ENCODE measurements at regions not wholly inside any gene's neighbourhood (a gene's known extent, or its start where the extent isn't known, plus 50 kb on each side); places are given as distances from the start of the nearest gene placed in this dataset.
"Not testable (repeated sequence)": the region's sequence is repeated elsewhere in the genome, so short reads cannot be mapped to it uniquely, and the experiment has no call there.

- H3K27ac ChIP-seq, result no peak overlapping the region
- no peak for DNase-seq (ENCODE audit: low read depth, low spot score)
These were observed 675.4 kb upstream of the AUTS2 start for GRCh38 chr7:68922850-68923249.

- no peak overlapping the region for H3K27ac ChIP-seq
- no peak for DNase-seq (ENCODE audit: low read depth, low spot score)
These were observed 673.0 kb upstream of the AUTS2 start for GRCh38 chr7:68925241-68925640.

- H3K27ac ChIP-seq, result no peak overlapping the region
- DNase-seq (ENCODE audit: low read depth, low spot score), result no peak
These were observed 668.5 kb upstream of the AUTS2 start for GRCh38 chr7:68929781-68930261.

GRCh38 chr7:68936471-68937035, 661.7 kb upstream of the AUTS2 start:
- no peak overlapping the region for H3K27ac ChIP-seq
- DNase-seq (ENCODE audit: low read depth, low spot score), result no peak

- no peak for DNase-seq (ENCODE audit: low read depth, low spot score)
- H3K27ac ChIP-seq, result no peak overlapping the region
These were observed 660.1 kb upstream of the AUTS2 start for GRCh38 chr7:68938151-68938550.

- DNase-seq (ENCODE audit: low read depth, low spot score), result no peak
- H3K27ac ChIP-seq, result no peak overlapping the region
These were observed 654.5 kb upstream of the AUTS2 start for GRCh38 chr7:68943786-68944185.

- no peak for DNase-seq (ENCODE audit: low read depth, low spot score)
These were observed 642.6 kb upstream of the AUTS2 start for GRCh38 chr7:68955656-68956055.

GRCh38 chr7:68958571-68958970, 639.7 kb upstream of the AUTS2 start:
- no peak overlapping the region for H3K27ac ChIP-seq

More at GRCh38 chr7:68955656-68956055, 642.6 kb upstream of the AUTS2 start:
- H3K27ac ChIP-seq, result no peak overlapping the region

GRCh38 chr7:68963552-68963951, 634.7 kb upstream of the AUTS2 start:
- no peak for DNase-seq (ENCODE audit: low read depth, low spot score)

More at GRCh38 chr7:68958571-68958970, 639.7 kb upstream of the AUTS2 start:
- no peak for DNase-seq (ENCODE audit: low read depth, low spot score)

GRCh38 chr7:68964060-68964459, 634.2 kb upstream of the AUTS2 start:
- no peak for DNase-seq (ENCODE audit: low read depth, low spot score)
- no peak overlapping the region for H3K27ac ChIP-seq

More at GRCh38 chr7:68963552-68963951, 634.7 kb upstream of the AUTS2 start:
- no peak overlapping the region for H3K27ac ChIP-seq

- no peak for DNase-seq (ENCODE audit: low read depth, low spot score)
- no peak overlapping the region for H3K27ac ChIP-seq
These were observed 632.9 kb upstream of the AUTS2 start for GRCh38 chr7:68965351-68965750.

- no peak overlapping the region for H3K27ac ChIP-seq
- no peak for DNase-seq (ENCODE audit: low read depth, low spot score)
These were observed 630.7 kb upstream of the AUTS2 start for GRCh38 chr7:68967598-68967997.

GRCh38 chr7:68969571-68969970, 628.7 kb upstream of the AUTS2 start:
- no peak for DNase-seq (ENCODE audit: low read depth, low spot score)
- H3K27ac ChIP-seq, result no peak overlapping the region

- H3K27ac ChIP-seq, result no peak overlapping the region
- DNase-seq (ENCODE audit: low read depth, low spot score), result no peak
These were observed 626.5 kb upstream of the AUTS2 start for GRCh38 chr7:68971634-68972340.

GRCh38 chr7:68977385-68978055, 620.8 kb upstream of the AUTS2 start:
- no peak overlapping the region for H3K27ac ChIP-seq
- DNase-seq (ENCODE audit: low read depth, low spot score), result no peak

GRCh38 chr7:68978710-68979109, 619.6 kb upstream of the AUTS2 start:
- no peak for DNase-seq (ENCODE audit: low read depth, low spot score)
- no peak overlapping the region for H3K27ac ChIP-seq

GRCh38 chr7:68980011-68980410, 618.3 kb upstream of the AUTS2 start:
- no peak for DNase-seq (ENCODE audit: low read depth, low spot score)
- H3K27ac ChIP-seq, result peak overlapping the region; percentile 76

- H3K27ac ChIP-seq, result peak overlapping the region; percentile 76
- not testable (repeated sequence) for DNase-seq (ENCODE audit: low read depth, low spot score)
These were observed 617.8 kb upstream of the AUTS2 start for GRCh38 chr7:68980432-68980831.

GRCh38 chr7:68984306-68984705, 614.0 kb upstream of the AUTS2 start:
- DNase-seq (ENCODE audit: low read depth, low spot score), result no peak
- no peak overlapping the region for H3K27ac ChIP-seq

- H3K27ac ChIP-seq, result no peak overlapping the region
- DNase-seq (ENCODE audit: low read depth, low spot score), result no peak
These were observed 603.4 kb upstream of the AUTS2 start for GRCh38 chr7:68994841-68995240.

- no peak for DNase-seq (ENCODE audit: low read depth, low spot score)
These were observed 600.1 kb upstream of the AUTS2 start for GRCh38 chr7:68998136-68998535.

More at GRCh38 chr7:68998136-68998535, 600.1 kb upstream of the AUTS2 start:
- H3K27ac ChIP-seq, result no peak overlapping the region

Measured in epithelial cell of prostate (primary cell).